ENCODE measurements at regions not wholly inside any gene's neighbourhood (a gene's known extent, or its start where the extent isn't known, plus 50 kb on each side); places are given as distances from the start of the nearest gene placed in this dataset.

- TF ChIP-seq, protein P1, sequence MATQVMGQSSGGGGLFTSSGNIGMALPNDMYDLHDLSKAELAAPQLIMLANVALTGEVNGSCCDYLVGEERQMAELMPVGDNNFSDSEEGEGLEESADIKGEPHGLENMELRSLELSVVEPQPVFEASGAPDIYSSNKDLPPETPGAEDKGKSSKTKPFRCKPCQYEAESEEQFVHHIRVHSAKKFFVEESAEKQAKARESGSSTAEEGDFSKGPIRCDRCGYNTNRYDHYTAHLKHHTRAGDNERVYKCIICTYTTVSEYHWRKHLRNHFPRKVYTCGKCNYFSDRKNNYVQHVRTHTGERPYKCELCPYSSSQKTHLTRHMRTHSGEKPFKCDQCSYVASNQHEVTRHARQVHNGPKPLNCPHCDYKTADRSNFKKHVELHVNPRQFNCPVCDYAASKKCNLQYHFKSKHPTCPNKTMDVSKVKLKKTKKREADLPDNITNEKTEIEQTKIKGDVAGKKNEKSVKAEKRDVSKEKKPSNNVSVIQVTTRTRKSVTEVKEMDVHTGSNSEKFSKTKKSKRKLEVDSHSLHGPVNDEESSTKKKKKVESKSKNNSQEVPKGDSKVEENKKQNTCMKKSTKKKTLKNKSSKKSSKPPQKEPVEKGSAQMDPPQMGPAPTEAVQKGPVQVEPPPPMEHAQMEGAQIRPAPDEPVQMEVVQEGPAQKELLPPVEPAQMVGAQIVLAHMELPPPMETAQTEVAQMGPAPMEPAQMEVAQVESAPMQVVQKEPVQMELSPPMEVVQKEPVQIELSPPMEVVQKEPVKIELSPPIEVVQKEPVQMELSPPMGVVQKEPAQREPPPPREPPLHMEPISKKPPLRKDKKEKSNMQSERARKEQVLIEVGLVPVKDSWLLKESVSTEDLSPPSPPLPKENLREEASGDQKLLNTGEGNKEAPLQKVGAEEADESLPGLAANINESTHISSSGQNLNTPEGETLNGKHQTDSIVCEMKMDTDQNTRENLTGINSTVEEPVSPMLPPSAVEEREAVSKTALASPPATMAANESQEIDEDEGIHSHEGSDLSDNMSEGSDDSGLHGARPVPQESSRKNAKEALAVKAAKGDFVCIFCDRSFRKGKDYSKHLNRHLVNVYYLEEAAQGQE (IDR thresholded peaks at IDR 0.05; ENCODE audit: insufficient replicate concordance, low read depth): no peak
- TF ChIP-seq, protein P2, sequence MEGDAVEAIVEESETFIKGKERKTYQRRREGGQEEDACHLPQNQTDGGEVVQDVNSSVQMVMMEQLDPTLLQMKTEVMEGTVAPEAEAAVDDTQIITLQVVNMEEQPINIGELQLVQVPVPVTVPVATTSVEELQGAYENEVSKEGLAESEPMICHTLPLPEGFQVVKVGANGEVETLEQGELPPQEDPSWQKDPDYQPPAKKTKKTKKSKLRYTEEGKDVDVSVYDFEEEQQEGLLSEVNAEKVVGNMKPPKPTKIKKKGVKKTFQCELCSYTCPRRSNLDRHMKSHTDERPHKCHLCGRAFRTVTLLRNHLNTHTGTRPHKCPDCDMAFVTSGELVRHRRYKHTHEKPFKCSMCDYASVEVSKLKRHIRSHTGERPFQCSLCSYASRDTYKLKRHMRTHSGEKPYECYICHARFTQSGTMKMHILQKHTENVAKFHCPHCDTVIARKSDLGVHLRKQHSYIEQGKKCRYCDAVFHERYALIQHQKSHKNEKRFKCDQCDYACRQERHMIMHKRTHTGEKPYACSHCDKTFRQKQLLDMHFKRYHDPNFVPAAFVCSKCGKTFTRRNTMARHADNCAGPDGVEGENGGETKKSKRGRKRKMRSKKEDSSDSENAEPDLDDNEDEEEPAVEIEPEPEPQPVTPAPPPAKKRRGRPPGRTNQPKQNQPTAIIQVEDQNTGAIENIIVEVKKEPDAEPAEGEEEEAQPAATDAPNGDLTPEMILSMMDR (IDR thresholded peaks at IDR 0.05; ENCODE audit: insufficient read depth, low read length): no peak
- no peak for TF ChIP-seq POLR2AphosphoS5 (IDR thresholded peaks at IDR 0.05; ENCODE audit: low read depth)
- no peak for TF ChIP-seq GABPA (IDR thresholded peaks at IDR 0.05; ENCODE audit: low read depth)
These were observed 927.5 kb upstream of the INTU start for GRCh38 chr4:126705266-126705665.

Data from HL-60 (cell line).